IMR-90 (cell line): ENCODE measurements at regions not wholly inside any gene's neighbourhood (a gene's known extent, or its start where the extent isn't known, plus 50 kb on each side); places are given as distances from the start of the nearest gene placed in this dataset.

ENCODE experiments used
- ATAC-seq: fragments of 200-7000 bp; cut with Tn5 transposase; 2 replicates; pipeline ENCODE4 v1.9.1; 2020; ENCODE audit warnings: low read depth, mild to moderate bottlenecking, moderate library complexity
- BruUV-seq: library from RNA; stranded (reverse); fragments of 400-500 nt; replicated peaks from 2 replicates; lab custom pipeline; 2021; lab: Mats Ljungman, UMichigan
- CTCF ChIA-PET: fragments of 300-600 bp; formaldehyde crosslinking; extraction: SDS; loops from one replicate; lab custom pipeline; 2021; ENCODE audit warnings: antibody characterized with exemption; lab: Yijun Ruan, JAX
- POLR2A ChIA-PET: fragments of 300-600 bp; sonication (Branson Sonifier 250); formaldehyde crosslinking; loops from one replicate; lab custom pipeline; 2022; ENCODE audit warnings: antibody characterized with exemption; ENCODE audit not compliant: unreplicated experiment; lab: Charles Lee
- DNase-seq: peaks from one replicate; pipeline ENCODE4 v3.0.0; 2013
- H2AFZ ChIP-seq: replicated peaks from 2 replicates; pipeline ENCODE3; 2013; ENCODE audit warnings: low read length, mild to moderate bottlenecking; ENCODE audit not compliant: poor library complexity
- H2AK5ac ChIP-seq: 2 replicates; pipeline ENCODE4 v1.6.1; 2013; ENCODE audit warnings: low read depth, low read length, inconsistent platforms
- H2AK9ac ChIP-seq: replicated peaks from 2 replicates; pipeline ENCODE3; 2013; ENCODE audit warnings: mild to moderate bottlenecking, low read depth, low read length, moderate library complexity; ENCODE audit not compliant: poor library complexity
- H2BK120ac ChIP-seq: 2 replicates; pipeline ENCODE4 v1.6.1; 2013; ENCODE audit warnings: low read depth, low read length, inconsistent platforms
- H2BK15ac ChIP-seq: 3 replicates; pipeline ENCODE4 v1.6.1; 2013; ENCODE audit warnings: low read depth, low read length, inconsistent platforms
- H2BK20ac ChIP-seq: 2 replicates; pipeline ENCODE4 v1.6.1; 2013; ENCODE audit warnings: low read depth, mild to moderate bottlenecking, inconsistent platforms, low read length, moderate library complexity
- H2BK5ac ChIP-seq: 2 replicates; pipeline ENCODE4 v1.6.1; 2013; ENCODE audit warnings: mild to moderate bottlenecking, low read depth, low read length, inconsistent platforms; ENCODE audit not compliant: poor library complexity, severe bottlenecking
- H3K14ac ChIP-seq: replicated peaks from 2 replicates; pipeline ENCODE4 v1.6.1; 2013; ENCODE audit warnings: low read depth, low read length, inconsistent platforms
- H3K18ac ChIP-seq: 2 replicates; pipeline ENCODE4 v1.6.1; 2013; ENCODE audit warnings: low read depth, low read length, control low read depth
- H3K23ac ChIP-seq: 2 replicates; pipeline ENCODE4 v1.6.1; 2013; ENCODE audit warnings: low read depth, low read length, inconsistent platforms
- H3K27ac ChIP-seq: 2 replicates; pipeline ENCODE4 v1.5.1; 2013; ENCODE audit warnings: mild to moderate bottlenecking, control low read depth, low read length; ENCODE audit not compliant: insufficient read depth
- H3K27me3 ChIP-seq: 2 replicates; pipeline ENCODE4 v1.6.1; 2013; ENCODE audit warnings: low read length; ENCODE audit not compliant: control insufficient read depth, insufficient read depth
- H3K36me3 ChIP-seq: 2 replicates; pipeline ENCODE4 v1.6.1; 2013; ENCODE audit warnings: low read length, mixed read lengths; ENCODE audit not compliant: control insufficient read depth, insufficient read depth
- H3K4ac ChIP-seq: 2 replicates; pipeline ENCODE4 v1.6.1; 2013; ENCODE audit warnings: low read depth, low read length, inconsistent platforms
- H3K4me1 ChIP-seq: 2 replicates; pipeline ENCODE4 v1.6.1; 2013; ENCODE audit warnings: low read length, mixed read lengths; ENCODE audit not compliant: control insufficient read depth, insufficient read depth
- H3K4me2 ChIP-seq: 2 replicates; pipeline ENCODE4 v1.6.1; 2013; ENCODE audit warnings: low read depth, mild to moderate bottlenecking, control low read depth, low read length, moderate library complexity
- H3K4me3 ChIP-seq: 2 replicates; pipeline ENCODE4 v1.5.1; 2013; ENCODE audit warnings: low read depth, mild to moderate bottlenecking, control low read depth, low read length, moderate library complexity; ENCODE audit not compliant: insufficient read depth
- H3K56ac ChIP-seq: 2 replicates; pipeline ENCODE4 v1.6.1; 2013; ENCODE audit warnings: low read length, inconsistent platforms; ENCODE audit not compliant: insufficient read depth; ENCODE audit errors: extremely low read depth
- H3K79me1 ChIP-seq, 2 experiments: 2 replicates each; pipeline ENCODE4 v1.6.1; 2013; ENCODE audit warnings: low read length in 2 of 2, inconsistent platforms in 1 of 2, low read depth in 1 of 2
- H3K9ac ChIP-seq: 2 replicates; pipeline ENCODE4 v1.6.1; 2013; ENCODE audit warnings: low read depth, low read length, control low read depth
- H3K9me1 ChIP-seq: 2 replicates; pipeline ENCODE4 v1.6.1; 2013; ENCODE audit warnings: low read length, inconsistent platforms; ENCODE audit not compliant: insufficient read depth
- H3K9me3 ChIP-seq: 2 replicates; pipeline ENCODE4 v1.6.1; 2013; ENCODE audit warnings: low read length; ENCODE audit not compliant: control insufficient read depth, insufficient read depth
- H4K20me1 ChIP-seq: 2 replicates; pipeline ENCODE4 v1.6.1; 2013; ENCODE audit warnings: low read length, inconsistent platforms; ENCODE audit not compliant: insufficient read depth
- H4K5ac ChIP-seq: 2 replicates; pipeline ENCODE4 v1.6.1; 2013; ENCODE audit warnings: mild to moderate bottlenecking, low read depth, low read length, control low read depth
- H4K8ac ChIP-seq, 2 experiments: 2 replicates each; pipeline ENCODE4 v1.6.1; 2013; ENCODE audit warnings: low read depth in 2 of 2, low read length in 2 of 2, control low read depth in 1 of 2, inconsistent platforms in 1 of 2
- H4K91ac ChIP-seq: 2 replicates; pipeline ENCODE4 v1.6.1; 2013; ENCODE audit warnings: low read depth, low read length, inconsistent platforms; ENCODE audit not compliant: insufficient read depth
- BHLHE40 ChIP-seq: fragments of 150-350 bp; IDR thresholded peaks from 2 replicates; pipeline ENCODE4 v1.6.1; 2016; ENCODE audit warnings: mild to moderate bottlenecking, low read depth, low read length
- CEBPB ChIP-seq: IDR thresholded peaks from 2 replicates; pipeline ENCODE4 v1.6.1; 2012; ENCODE audit warnings: low read depth, low read length, improper control_type of control experiment
- CHD1 ChIP-seq: IDR thresholded peaks from 2 replicates; pipeline ENCODE4 v1.6.1; 2012; ENCODE audit warnings: low read depth, low read length, improper control_type of control experiment
- FOS ChIP-seq: fragments of 150-350 bp; IDR thresholded peaks from 2 replicates; pipeline ENCODE4 v1.6.1; 2016; ENCODE audit warnings: low read depth, low read length
- MAFK ChIP-seq: IDR thresholded peaks from 2 replicates; pipeline ENCODE4 v1.6.1; 2012; ENCODE audit warnings: low read depth, low read length, improper control_type of control experiment
- MAZ ChIP-seq: IDR thresholded peaks from 2 replicates; pipeline ENCODE4 v1.6.1; 2012; ENCODE audit warnings: low read depth, mild to moderate bottlenecking, low read length, improper control_type of control experiment, moderate library complexity, borderline replicate concordance
- MXI1 ChIP-seq: IDR thresholded peaks from 2 replicates; pipeline ENCODE4 v1.6.1; 2012; ENCODE audit warnings: low read depth, mild to moderate bottlenecking, low read length, moderate library complexity, borderline replicate concordance
- NFE2L2 ChIP-seq: fragments of 150-350 bp; IDR thresholded peaks from 2 replicates; pipeline ENCODE4 v1.6.1; 2016; ENCODE audit warnings: low read depth, mild to moderate bottlenecking, low read length
- POLR2A ChIP-seq: IDR thresholded peaks from 2 replicates; pipeline ENCODE4 v1.6.1; 2012; ENCODE audit warnings: mild to moderate bottlenecking, low read depth, low read length
- RAD21 ChIP-seq: IDR thresholded peaks from 2 replicates; pipeline ENCODE4 v1.6.1; 2012; ENCODE audit warnings: low read length, improper control_type of control experiment
- RCOR1 ChIP-seq: IDR thresholded peaks from 2 replicates; pipeline ENCODE4 v1.6.1; 2012; ENCODE audit warnings: mild to moderate bottlenecking, low read length, improper control_type of control experiment; ENCODE audit not compliant: insufficient replicate concordance
- RFX5 ChIP-seq: IDR thresholded peaks from 2 replicates; pipeline ENCODE4 v1.8.0; 2012; ENCODE audit warnings: low read depth, mild to moderate bottlenecking, low read length, moderate library complexity
- SMC3 ChIP-seq: fragments of 150-350 bp; IDR thresholded peaks from 2 replicates; pipeline ENCODE4 v1.6.1; 2016; ENCODE audit warnings: low read depth, mild to moderate bottlenecking, antibody characterized with exemption, low read length, moderate library complexity
- WGBS, 2 experiments: methylation state at CpG; one replicate each; pipeline versions ENCODE4 v1.1.5 to v1.1.7; 2013; ENCODE audit warnings: missing lambda C conversion rate in 2 of 2; ENCODE audit not compliant: insufficient read length in 1 of 2; ENCODE audit errors: extremely low coverage in 2 of 2; 5-methylcytosine and 5-hydroxymethylcytosine counted together
- dilution Hi-C: fragments of 300-500 bp; cut with HindIII; formaldehyde crosslinking; loops from one replicate; pipeline ENCODE4 v1.14.3; 2018; ENCODE audit warnings: low sequenced_read_pairs; ENCODE audit not compliant: unreplicated experiment
- in situ Hi-C: fragments of 300-500 bp; cut with MboI; formaldehyde crosslinking; loops from 3 replicates; pipeline ENCODE4 v1.14.3; 2019; ENCODE audit warnings: low sequenced_read_pairs, inconsistent platforms, mixed read lengths
- intact Hi-C: fragments of 100-400 bp; cut with micrococcal nuclease; formaldehyde crosslinking; loops from 2 replicates; pipeline ENCODE4 v1.10.0; 2022
- TF ChIP-seq, protein P1 (sequence below): fragments of 150-350 bp; IDR thresholded peaks from 2 replicates; pipeline ENCODE4 v1.6.1; 2017; ENCODE audit warnings: mild to moderate bottlenecking, antibody characterized with exemption, low read length, low read depth
- TF ChIP-seq, protein P2 (sequence below): fragments of 150-350 bp; IDR thresholded peaks from 2 replicates; pipeline ENCODE4 v1.6.1; 2016; ENCODE audit warnings: low read depth, mild to moderate bottlenecking, low read length, moderate library complexity, borderline replicate concordance
- TF ChIP-seq, protein P3 (sequence below): conservative IDR thresholded peaks from 2 replicates; pipeline ENCODE4 v1.5.1; 2012; ENCODE audit warnings: mild to moderate bottlenecking, low read depth, low read length, improper control_type of control experiment

DNA sequence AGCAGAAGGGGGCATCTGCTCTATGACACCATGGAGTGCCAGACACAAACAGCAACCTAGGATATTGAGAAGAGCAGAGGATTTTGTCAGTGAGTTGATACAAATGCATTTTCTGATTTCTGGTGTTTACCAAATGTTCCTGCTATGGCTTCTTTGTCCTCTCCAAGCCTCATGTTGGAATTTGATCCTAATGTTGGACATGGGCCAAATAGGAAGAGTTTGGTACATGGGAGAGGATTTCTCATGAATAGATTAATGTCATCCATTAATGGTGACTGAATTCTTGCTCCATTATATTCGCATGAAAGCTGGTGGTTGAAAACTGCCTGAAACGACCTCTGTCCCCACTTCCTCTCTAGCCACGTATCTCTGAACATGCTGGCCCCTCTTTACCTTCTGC is 1002.2 kb upstream of the FLRT2 start:
- ChIA-PET POLR2A (no interaction called here), CTCF (no interaction called here)
- Histone ChIP-seq H3K9me3 (no peaks in the 10 kb centered on the region), H2AFZ (no peak overlapping the region), H3K4me3 (no peak overlapping the region), H3K9ac (no peak overlapping the region), H4K20me1 (no peaks in the 10 kb centered on the region), H4K91ac (no peak overlapping the region), H2AK9ac (no peak overlapping the region), H3K4me1 (no peaks in the 10 kb centered on the region), H3K36me3 (no peaks in the 10 kb centered on the region), H3K14ac (no peak overlapping the region), H4K8ac (no peak overlapping the region), H3K23ac (no peak overlapping the region), H2BK120ac (no peak overlapping the region), H3K79me1 (no peaks in the 10 kb centered on the region), H3K56ac (no peak overlapping the region), H2BK5ac (no peak overlapping the region), H2BK15ac (no peak overlapping the region), H3K4me2 (no peak overlapping the region), H3K4ac (no peak overlapping the region), H3K18ac (no peak overlapping the region), H3K27me3 (no peaks in the 10 kb centered on the region), H3K9me1 (no peaks in the 10 kb centered on the region), H3K27ac (no peak overlapping the region), H2AK5ac (no peak overlapping the region), H4K5ac (no peak overlapping the region), H2BK20ac (no peak overlapping the region)
- BruUV-seq, result no TSS peak
- DNase-seq, result no peak
- in situ Hi-C loops, result no loop called here
- dilution Hi-C loops, result no loop called here
- no peak for ATAC-seq
- intact Hi-C loops, result no loop called here
- TF ChIP-seq BHLHE40, result no peak
- TF ChIP-seq SMC3, result no peak
- TF ChIP-seq, protein P1, sequence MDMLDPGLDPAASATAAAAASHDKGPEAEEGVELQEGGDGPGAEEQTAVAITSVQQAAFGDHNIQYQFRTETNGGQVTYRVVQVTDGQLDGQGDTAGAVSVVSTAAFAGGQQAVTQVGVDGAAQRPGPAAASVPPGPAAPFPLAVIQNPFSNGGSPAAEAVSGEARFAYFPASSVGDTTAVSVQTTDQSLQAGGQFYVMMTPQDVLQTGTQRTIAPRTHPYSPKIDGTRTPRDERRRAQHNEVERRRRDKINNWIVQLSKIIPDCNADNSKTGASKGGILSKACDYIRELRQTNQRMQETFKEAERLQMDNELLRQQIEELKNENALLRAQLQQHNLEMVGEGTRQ, result no peak
- no peak for TF ChIP-seq MAFK
- TF ChIP-seq MXI1, result no peak
- TF ChIP-seq, protein P2, sequence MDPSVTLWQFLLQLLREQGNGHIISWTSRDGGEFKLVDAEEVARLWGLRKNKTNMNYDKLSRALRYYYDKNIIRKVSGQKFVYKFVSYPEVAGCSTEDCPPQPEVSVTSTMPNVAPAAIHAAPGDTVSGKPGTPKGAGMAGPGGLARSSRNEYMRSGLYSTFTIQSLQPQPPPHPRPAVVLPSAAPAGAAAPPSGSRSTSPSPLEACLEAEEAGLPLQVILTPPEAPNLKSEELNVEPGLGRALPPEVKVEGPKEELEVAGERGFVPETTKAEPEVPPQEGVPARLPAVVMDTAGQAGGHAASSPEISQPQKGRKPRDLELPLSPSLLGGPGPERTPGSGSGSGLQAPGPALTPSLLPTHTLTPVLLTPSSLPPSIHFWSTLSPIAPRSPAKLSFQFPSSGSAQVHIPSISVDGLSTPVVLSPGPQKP, result no peak
- TF ChIP-seq, protein P3, sequence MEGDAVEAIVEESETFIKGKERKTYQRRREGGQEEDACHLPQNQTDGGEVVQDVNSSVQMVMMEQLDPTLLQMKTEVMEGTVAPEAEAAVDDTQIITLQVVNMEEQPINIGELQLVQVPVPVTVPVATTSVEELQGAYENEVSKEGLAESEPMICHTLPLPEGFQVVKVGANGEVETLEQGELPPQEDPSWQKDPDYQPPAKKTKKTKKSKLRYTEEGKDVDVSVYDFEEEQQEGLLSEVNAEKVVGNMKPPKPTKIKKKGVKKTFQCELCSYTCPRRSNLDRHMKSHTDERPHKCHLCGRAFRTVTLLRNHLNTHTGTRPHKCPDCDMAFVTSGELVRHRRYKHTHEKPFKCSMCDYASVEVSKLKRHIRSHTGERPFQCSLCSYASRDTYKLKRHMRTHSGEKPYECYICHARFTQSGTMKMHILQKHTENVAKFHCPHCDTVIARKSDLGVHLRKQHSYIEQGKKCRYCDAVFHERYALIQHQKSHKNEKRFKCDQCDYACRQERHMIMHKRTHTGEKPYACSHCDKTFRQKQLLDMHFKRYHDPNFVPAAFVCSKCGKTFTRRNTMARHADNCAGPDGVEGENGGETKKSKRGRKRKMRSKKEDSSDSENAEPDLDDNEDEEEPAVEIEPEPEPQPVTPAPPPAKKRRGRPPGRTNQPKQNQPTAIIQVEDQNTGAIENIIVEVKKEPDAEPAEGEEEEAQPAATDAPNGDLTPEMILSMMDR, result no peak
- no peak for TF ChIP-seq POLR2A
- TF ChIP-seq NFE2L2, result no peak
- TF ChIP-seq RAD21, result no peak
- no peak for TF ChIP-seq CEBPB
- TF ChIP-seq FOS, result no peak
- TF ChIP-seq MAZ, result no peak
- TF ChIP-seq RFX5, result no peak
- no peak for TF ChIP-seq RCOR1
- TF ChIP-seq CHD1, result no peak
- WGBS, 2 experiments, result 8% methylated on average over 2 of the region's 3 CpGs; no CpG with 5 or more reads in 1 of the 2 experiments
